ENCODE measurements at regions not wholly inside any gene's neighbourhood (a gene's known extent, or its start where the extent isn't known, plus 50 kb on each side); places are given as distances from the start of the nearest gene placed in this dataset.

- no peak for DNase-seq (ENCODE audit: extremely low read depth in 1 of 2, low read depth in 1 of 2)
These were observed 79.0 kb downstream of the LBH start for GRCh38 chr2:30310371-30310770.

GRCh38 chr2:30310955-30311354 is 79.6 kb downstream of the LBH start:
- DNase-seq (ENCODE audit: extremely low read depth in 1 of 2, low read depth in 1 of 2) = no peak

GRCh38 chr2:30311711-30312110 is 80.4 kb downstream of the LBH start:
- no peak for DNase-seq (ENCODE audit: extremely low read depth in 1 of 2, low read depth in 1 of 2)

- DNase-seq (ENCODE audit: extremely low read depth in 1 of 2, low read depth in 1 of 2) = no peak
These were observed 81.6 kb downstream of the LBH start for GRCh38 chr2:30312916-30313315.

GRCh38 chr2:30314981-30315380 is 83.6 kb downstream of the LBH start:
- DNase-seq (ENCODE audit: extremely low read depth in 1 of 2, low read depth in 1 of 2) = no peak

- DNase-seq (ENCODE audit: extremely low read depth in 1 of 2, low read depth in 1 of 2) = no peak
These were observed 84.2 kb downstream of the LBH start for GRCh38 chr2:30315391-30316063.

- DNase-seq (ENCODE audit: extremely low read depth in 1 of 2, low read depth in 1 of 2) = no peak
These were observed 85.1 kb downstream of the LBH start for GRCh38 chr2:30316408-30316807.

- no peak for DNase-seq (ENCODE audit: extremely low read depth in 1 of 2, low read depth in 1 of 2)
These were observed 87.9 kb downstream of the LBH start for GRCh38 chr2:30318987-30319782.

- no peak for DNase-seq (ENCODE audit: extremely low read depth in 1 of 2, low read depth in 1 of 2)
These were observed 90.1 kb downstream of the LBH start for GRCh38 chr2:30321466-30321865.

GRCh38 chr2:30323499-30323898 is 92.2 kb downstream of the LBH start:
- no peak for DNase-seq (ENCODE audit: extremely low read depth in 1 of 2, low read depth in 1 of 2)

- DNase-seq (ENCODE audit: extremely low read depth in 1 of 2, low read depth in 1 of 2) = no peak
These were observed 93.0 kb downstream of the LBH start for GRCh38 chr2:30324245-30324908.

- no peak for DNase-seq (ENCODE audit: extremely low read depth in 1 of 2, low read depth in 1 of 2)
These were observed 94.4 kb downstream of the LBH start for GRCh38 chr2:30325600-30326328.

- no peak for DNase-seq (ENCODE audit: extremely low read depth in 1 of 2, low read depth in 1 of 2)
These were observed 95.2 kb downstream of the LBH start for GRCh38 chr2:30326497-30326896.

- no peak for DNase-seq (ENCODE audit: extremely low read depth in 1 of 2, low read depth in 1 of 2)
These were observed 99.7 kb downstream of the LBH start for GRCh38 chr2:30331038-30331437.

GRCh38 chr2:30331869-30332268 is 100.5 kb downstream of the LBH start:
- DNase-seq (ENCODE audit: extremely low read depth in 1 of 2, low read depth in 1 of 2) = no peak

GRCh38 chr2:30332791-30333453 is 101.6 kb downstream of the LBH start:
- DNase-seq (ENCODE audit: extremely low read depth in 1 of 2, low read depth in 1 of 2) = peak in 1 of 2 donors; percentile 46

GRCh38 chr2:30334762-30335363 is 103.5 kb downstream of the LBH start:
- no peak for DNase-seq (ENCODE audit: extremely low read depth in 1 of 2, low read depth in 1 of 2)

- DNase-seq (ENCODE audit: extremely low read depth in 1 of 2, low read depth in 1 of 2) = no peak
These were observed 104.8 kb downstream of the LBH start for GRCh38 chr2:30336084-30336483.

GRCh38 chr2:30336978-30337841 is 105.9 kb downstream of the LBH start:
- peak in 1 of 2 donors; percentile 37 for DNase-seq (ENCODE audit: extremely low read depth in 1 of 2, low read depth in 1 of 2)

Measured in stimulated activated CD8-positive, alpha-beta memory T cell treated with anti-CD3 and anti-CD28 coated beads, Interleukin-7, amount 100 ng/mL, for 48 hours (primary cell).